Ramos (cell line): ENCODE measurements at regions not wholly inside any gene's neighbourhood (a gene's known extent, or its start where the extent isn't known, plus 50 kb on each side); places are given as distances from the start of the nearest gene placed in this dataset.
"Not testable (repeated sequence)": the region's sequence is repeated elsewhere in the genome, so short reads cannot be mapped to it uniquely, and the experiment has no call there.

Experiments used
- in situ Hi-C: fragments of 300-500 bp; cut with MboI; formaldehyde crosslinking; loops from one replicate; pipeline ENCODE4 v1.14.3; 2022; ENCODE audit warnings: low sequenced_read_pairs; ENCODE audit not compliant: unreplicated experiment

DNA sequence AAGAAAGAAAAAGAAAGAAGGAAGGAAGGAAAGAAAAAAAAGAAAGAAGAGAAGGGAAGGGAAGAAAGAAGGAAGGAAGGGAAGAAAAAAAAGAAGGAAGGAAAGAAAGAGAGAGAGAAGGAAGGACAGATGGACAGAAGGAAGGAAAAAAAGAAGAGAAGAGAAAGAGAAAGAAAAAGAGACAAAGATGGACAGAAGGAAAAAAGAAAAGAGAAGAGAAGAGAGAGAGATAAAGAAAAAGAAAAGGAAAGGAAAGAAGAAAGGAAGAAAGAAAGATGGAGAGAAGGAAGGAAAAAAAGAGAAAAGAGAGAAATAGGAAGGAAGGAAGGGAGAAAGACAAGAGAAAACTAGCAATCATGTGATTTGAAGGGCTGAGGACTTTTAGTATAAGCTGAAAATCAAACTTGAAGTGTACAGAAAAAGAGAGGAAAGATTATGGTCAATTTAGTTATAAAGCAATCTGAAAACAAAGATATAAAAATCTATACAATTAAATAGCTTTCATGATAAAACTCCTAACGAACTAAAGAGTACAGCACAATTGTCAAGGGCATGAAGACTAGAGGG, 115.3 kb downstream of the LTN1 start:
- in situ Hi-C loops = no loop called here

DNA sequence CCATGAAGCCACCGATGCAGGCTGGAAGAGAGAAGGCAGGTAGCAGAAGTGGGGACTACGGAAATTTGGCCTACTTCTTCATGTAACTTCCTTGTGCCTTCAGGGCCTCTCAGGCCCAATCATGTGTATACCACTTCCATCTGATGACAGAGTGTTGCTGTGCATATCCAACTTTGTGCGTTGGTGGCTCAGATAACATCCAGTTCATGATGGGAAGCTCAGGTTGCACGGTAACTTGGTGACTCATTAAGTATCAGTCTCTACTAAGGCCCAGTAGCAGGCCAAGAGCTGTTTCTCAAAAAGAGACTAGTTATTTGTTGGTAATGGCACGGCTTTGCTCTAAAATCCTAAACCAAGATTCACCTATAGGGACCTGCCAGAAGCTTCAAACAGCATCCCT, 117.6 kb downstream of the LTN1 start:
- in situ Hi-C loops = no loop called here

DNA sequence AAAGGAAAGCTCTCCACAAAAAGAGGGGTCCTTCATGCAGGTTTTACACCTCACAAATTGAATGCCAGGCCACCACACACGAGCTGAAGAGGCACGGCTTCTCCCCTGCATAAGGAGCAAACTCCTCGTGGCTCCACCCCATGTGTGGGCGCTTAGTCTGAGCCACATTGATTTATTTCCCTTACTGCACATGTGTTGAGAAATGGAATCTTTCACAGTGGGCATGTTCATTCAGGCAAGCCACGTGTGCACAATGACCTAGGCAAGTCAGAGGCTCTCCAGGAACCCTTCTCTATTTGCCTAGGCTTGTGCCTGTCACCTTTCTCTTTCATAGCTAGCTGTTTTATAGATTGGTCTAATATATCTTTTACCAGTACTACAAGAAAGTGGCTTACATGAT, 120.5 kb downstream of the LTN1 start:
- in situ Hi-C loops = no loop called here

DNA sequence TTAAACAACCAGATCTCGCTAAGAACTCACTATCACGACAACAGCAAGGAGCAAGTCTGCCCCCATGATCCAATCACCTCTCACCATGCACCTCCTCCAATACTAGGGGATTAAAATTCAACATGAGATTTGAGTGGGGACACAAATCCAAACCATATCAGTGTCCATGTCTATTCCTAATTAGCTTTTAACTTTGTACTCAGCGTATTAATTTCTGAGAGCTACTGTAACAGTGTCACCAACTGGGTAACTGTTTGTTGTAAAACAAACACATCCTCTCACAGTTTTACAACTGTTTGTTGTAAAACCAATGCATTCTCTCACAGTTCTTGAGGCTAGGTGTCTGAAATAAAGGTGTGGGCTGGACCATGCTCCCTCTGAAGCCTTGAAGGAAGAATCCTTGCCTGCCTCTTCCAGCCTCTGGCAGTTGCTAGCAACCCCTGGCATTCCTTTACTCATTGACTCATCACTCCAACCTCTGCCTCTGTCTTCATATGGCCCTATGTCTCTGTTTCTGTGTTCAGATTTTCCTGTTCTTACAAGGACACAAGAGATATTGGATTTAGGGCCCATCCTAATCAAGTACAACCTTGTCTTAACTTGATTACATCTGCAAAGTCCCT, 121.2 kb downstream of the LTN1 start:
- in situ Hi-C loops = no loop called here

DNA sequence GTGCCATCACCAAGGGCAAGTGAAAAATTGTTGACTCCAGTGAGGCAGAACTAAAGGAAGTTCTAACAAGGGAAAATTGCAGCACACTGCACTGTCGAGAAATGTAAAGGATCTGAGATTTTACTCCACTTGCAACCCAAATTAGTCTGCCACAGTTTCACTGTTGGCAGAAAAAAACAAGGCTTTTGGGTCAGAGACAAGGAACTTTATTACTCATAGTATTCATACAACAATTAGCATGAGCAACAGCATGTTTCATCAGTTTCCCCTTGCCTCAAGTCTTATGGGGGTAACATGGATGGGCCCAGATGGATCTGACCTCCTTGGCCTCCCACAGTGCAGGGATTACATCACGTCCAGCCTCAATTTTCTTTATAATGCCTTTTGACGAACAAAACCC, 125.3 kb downstream of the LTN1 start:
- in situ Hi-C loops = no loop called here

DNA sequence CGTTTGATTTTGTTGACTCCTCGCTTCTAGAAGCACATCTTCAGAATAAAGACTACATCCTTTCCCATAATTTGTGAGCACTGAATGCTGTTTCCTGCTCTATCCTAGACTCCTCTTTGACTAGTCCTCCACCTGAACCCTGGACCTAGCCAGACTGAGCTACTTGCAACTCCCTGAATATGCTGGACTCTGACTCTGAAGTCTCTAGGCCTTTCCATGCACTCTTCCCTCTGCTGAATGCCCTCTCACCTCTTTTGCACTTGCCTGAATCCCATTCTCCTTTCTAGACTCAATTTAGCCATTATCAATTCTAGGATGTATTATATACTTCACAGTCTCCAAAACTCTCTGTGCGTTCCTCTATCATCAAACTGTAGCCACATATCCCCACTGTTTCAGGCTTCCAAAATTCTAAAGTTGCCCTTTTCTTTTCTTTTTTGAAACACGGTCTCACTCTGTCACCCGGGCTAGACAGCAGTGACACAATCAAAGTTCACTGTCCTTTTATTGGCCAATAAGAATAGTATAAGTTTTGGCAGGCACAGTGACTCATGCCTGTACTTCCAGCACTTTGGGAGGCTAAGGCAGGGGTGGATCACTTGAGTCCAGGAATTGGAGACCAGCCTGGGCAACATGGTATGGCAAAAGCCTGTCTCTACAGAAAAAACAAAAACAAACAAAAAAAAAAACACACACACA, 127.0 kb downstream of the LTN1 start:
- in situ Hi-C loops = no loop called here

DNA sequence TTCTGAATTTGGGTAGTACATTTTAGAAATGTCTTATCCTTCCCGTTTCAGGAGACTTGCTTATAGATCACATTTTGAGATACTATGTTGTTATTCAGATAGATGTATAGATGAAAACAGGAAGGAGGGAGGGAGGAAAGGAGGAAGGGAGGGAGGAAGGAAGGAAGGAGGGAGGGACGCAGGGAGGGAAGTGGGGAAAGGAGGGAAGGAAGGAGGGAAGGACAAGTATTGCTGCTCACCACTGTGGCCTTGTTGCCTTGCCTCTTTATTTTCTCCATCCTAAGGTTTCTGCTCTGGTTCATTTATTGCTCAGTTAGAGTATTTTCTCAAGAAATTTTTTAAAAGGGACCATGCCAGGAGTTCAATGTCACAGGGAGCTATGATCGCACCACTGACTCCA, 134.3 kb downstream of the LTN1 start:
- in situ Hi-C loops = no loop called here

DNA sequence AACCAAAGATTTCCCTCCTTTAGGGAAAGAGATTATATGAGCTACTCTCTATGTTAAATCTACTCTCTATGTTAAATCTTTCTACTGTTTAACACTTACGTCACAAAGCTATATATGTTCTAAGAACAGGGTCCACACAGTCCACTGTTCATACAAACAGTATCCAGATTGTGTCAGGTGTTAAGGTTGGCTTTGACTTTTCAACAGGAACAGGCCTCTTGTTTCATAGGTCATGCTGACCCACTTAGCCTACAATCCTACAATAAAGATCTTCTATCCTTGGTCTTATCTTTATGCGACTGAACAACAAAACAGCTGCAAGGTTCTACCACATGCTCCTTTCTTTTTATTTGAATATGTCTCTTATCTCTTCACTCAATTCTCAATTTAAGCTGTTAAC, 134.9 kb downstream of the LTN1 start:
- in situ Hi-C loops = no loop called here

DNA sequence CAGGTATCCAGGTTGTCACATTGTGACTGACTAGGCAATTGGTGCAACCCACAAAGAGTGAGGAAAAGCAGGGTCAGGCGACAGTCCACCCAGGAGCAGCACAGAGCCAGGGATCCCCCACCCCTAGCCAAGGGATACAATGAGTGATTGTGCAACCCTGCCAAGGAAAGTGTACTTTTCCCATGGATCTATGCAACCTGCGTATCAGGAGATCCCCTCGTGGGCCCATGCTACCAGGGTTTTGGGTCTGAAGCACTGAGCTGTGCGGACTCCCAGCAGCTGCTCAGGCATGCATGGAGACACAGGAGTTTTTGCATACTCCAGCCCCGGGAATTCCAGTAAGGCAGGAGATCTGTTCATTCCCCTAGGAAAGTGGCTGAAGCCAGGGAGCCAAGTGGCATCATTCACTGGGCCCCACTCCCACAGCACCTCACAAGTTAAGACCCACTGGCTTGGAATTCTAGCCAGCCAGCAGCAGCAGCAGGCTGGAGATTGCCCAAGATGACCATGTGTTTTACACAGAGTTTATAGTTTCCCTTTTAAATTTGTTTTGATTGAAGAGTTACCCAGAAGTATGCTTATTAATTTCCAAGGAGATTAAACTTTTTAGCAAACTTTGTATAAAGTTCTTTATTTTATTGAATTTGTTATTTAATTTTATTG, 136.0 kb downstream of the LTN1 start:
- in situ Hi-C loops = no loop called here

DNA sequence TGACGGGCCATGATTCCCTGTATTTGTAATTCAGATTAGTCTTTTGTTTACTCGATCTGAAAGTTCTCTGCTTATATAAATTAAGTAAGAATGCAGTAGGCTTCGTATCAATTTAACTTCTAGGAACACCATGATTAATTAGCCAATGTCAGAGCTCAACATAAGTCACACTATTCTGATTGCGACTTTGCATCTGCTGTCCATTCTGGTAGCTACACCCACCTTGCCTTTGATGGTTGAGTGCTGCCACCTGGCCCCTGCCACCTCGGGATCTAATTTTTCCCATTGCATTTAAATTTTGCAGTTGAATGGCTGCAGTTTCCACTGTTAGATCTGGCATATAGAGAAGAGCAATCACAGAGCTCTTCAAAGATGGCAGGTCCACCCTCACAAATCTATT, 140.0 kb downstream of the LTN1 start:
- in situ Hi-C loops = no loop called here

DNA sequence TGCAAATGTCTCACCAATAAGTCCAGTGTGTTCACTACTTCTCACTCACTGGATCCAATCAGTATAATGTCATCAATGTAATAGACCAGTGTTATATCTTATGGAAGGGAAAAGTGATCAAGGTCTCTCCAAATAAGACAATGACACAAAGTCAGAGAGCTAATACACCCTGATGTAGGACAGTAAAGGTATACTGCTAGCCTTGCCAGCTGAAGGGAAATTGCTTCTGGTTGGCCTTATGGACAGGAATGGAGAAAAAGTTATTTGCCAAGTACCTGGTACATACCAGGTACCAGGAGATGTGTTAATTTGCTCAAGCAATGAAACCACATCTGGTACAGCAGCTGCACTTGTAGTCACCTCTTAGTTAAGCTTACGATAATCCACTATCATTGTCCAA, 141.0 kb downstream of the LTN1 start:
- in situ Hi-C loops = no loop called here

DNA sequence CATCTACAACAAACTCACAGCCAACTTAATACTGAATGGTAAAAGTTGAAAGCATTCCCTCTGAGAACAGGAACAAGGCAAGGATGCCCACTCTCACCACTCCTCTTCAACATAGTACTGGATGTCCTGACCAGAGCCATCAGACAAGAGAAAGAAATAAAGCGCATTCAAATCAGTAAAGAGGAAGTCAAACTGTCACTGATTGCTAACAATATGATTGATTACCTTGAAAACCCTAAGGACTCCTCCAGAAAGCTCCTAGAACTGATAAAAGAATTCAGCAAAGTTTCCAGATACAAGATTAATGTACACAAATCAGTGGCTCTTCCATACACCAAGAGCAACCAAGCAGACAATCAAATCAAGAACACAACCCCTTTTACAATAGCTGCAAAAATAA, 153.4 kb downstream of the LTN1 start:
- in situ Hi-C loops = not testable (repeated sequence)

DNA sequence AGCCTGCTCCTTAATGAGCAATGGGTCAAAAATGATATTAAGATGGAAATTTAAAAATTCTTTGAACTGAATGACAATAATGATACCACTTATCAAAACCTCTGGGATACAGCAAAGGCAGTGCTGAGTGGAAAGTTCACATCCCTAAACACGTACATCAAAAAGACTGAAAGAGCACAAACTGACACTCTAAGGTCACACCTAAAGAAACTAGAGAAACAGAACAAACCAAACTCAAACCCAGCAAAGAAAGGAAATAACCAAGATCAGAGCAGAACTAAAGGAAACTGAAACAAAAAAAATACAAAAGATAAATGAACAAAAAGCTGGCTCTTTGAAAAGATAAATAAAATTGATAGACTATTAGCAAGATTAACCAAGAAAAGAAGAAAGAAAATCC, 155.3 kb downstream of the LTN1 start:
- in situ Hi-C loops = not testable (repeated sequence)

DNA sequence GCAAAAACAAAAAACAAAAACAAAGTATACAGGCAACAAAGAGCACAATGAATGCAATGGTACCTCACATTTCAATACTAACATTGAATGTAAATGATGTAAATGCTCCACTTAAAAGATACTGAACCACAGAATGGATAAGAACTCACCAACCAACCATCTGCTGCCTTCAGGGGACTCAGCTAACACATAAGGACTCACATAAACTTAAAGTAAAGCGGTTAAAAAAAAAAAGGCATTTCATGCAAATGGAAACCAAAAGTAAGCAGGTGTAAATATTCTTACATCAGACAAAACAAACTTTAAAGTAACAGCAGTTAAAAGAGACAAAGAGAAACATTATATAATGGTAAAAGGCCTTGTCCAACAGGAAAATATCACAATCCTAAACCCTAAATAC, 156.1 kb downstream of the LTN1 start:
- in situ Hi-C loops = not testable (repeated sequence)

DNA sequence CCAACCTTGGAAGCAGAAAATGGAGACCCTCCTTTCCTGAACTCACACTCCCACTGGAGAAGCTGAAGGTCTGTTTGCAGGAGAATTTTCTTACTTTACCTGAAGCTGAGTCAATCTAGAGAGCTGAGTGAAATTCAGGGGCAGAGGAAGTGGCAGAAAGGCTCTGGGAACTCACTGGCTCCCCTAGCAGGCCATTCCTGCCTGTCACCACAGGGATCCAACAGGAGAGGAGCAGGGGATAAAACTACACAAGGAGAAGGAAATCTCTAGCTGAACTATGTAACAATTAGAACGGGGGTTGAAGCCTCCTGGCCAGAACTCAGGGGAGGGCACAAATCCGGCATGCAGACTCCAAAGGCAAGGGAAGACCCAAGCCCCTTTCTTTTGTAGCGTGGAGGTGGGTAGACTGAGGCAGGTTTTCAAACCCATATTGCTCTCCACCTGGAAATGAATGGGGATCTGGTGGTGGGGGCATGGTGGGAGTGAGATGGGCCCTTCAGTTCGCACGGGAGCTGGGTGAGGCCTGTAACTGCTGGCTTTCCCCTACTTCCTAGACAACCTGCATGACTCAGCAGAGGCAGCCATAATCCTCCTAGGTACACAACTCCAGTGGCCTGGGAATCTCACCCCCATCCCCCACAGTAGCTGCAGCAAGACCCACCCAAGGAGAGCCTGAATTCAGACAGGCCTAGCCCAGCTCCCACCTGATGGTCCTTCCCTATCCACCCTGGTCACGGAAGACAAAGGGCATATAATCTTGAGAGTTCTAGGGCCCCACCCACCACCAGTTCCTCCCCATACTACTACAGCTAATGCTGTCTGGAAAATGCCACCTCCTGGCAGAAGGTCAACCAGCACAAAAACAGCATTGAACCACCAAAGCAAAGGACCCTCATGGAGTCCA, 158.1 kb downstream of the LTN1 start:
- in situ Hi-C loops = no loop called here

DNA sequence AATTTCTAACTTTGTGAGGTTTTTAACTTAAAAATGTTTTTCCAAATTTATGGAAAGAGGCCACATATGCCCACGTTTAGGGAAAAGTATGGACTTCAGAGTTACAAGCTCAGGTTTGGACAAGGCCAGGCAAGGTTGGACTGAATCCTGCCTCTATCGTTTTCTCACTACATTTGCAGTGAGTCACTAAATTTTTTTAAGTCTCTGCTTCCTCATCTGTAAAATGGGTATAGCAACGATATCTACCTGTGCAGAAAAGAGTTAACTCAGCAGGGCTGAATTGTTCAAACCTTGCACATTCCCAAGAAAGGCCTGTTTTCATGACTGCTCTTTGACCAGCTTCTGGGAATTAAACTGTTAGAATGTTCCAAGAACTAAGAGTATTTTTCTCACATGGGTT, 159.1 kb downstream of the LTN1 start:
- in situ Hi-C loops = no loop called here

DNA sequence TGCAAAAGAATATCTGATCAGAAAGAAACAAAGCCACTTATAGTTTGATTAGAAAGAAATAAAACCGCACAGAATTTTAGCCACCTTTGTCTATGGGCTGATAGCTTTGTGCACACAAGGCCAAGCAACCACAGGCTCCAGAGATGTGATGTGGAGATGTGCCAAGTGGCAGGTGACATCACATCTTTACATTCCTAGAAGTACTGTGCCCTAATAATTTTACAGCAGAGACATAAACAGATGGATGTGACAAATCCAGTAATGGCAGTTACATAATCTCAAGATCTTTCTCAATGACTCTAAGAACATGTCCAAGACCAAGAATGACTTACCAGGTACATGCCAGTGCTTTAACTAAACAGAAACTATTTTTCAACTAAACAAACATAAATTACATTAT, 159.5 kb downstream of the LTN1 start:
- in situ Hi-C loops = no loop called here

DNA sequence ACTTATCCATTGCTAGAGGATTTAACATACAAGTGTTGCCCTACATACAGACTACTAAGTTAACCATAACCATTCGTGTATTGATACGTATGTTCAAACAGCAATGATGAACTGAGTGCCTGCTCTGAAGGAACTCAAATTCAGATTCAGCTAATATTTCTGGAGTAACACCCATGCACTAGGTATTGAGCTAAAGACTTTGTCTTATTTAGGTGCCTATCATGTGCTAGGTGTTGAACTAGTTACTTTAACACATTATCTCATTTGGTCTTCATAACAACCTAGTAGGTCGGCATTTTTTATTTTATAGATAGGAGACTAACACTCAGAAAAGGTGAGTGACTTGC, 160.0 kb downstream of the LTN1 start:
- in situ Hi-C loops = no loop called here

DNA sequence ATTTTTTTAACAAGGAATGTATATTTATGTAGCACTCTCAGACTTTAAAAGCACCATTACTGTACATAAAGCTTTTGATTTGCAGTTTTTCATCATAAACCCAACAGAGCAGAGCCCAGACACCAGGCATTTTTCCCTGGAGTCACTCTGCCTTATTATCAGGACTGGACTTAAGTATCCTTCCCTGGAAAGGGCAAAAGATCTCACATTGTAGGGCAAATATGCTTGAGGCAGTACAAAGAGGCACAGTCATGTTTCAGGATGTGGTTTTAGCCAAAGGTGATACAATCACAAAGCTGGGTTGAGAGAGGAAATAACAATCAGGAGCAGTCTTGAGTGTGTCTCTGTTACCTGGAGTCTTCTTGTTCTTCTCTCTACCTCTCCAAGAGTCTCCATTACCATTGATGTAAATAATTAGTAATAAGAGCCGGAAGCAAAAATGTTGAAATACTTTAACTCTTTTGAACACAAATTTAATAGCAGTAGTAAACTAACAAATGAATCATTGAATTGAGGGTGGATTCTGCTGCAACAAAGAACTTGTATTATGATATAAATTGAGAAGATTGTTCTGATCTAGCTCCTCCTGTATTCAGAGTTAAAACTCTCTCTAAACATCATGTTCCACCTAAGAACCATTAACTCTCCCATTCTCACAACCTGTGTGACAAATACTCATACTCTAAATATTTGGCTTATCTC, 160.5 kb downstream of the LTN1 start:
- in situ Hi-C loops = no loop called here

DNA sequence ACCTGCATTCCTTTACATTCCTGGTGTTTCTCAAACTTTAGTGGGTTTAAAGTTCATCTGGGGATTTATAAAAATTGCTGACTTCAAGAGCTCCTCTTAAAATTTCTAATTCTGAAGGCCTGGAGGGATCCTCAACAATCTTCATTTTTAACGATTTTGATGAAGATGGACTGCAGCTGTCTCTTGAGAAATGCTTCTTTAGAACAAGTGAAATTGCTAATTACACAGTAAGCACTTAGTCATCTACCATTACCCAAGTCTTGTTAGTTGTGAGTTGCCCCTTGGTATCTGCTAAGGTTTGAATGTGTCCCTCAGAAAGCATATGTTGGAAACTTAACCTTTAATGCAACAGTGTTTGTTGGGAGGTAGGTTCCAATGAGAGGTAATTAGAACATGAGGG, 163.7 kb downstream of the LTN1 start:
- in situ Hi-C loops = no loop called here
